ENCODE measurements at regions not wholly inside any gene's neighbourhood (a gene's known extent, or its start where the extent isn't known, plus 50 kb on each side); places are given as distances from the start of the nearest gene placed in this dataset.

GRCh38 chr14:27127838-27128237, 530.0 kb upstream of the NOVA1 start:
- no peak for TF ChIP-seq CTCF (conservative IDR thresholded peaks at IDR 0.05; ENCODE audit: low read depth, low read length)
- TF ChIP-seq CEBPB (IDR thresholded peaks at IDR 0.05; ENCODE audit: low read depth, low read length) = no peak
- no peak for TF ChIP-seq POLR2A (IDR thresholded peaks at IDR 0.05; ENCODE audit: low read depth, low read length)
- TF ChIP-seq, protein P1, sequence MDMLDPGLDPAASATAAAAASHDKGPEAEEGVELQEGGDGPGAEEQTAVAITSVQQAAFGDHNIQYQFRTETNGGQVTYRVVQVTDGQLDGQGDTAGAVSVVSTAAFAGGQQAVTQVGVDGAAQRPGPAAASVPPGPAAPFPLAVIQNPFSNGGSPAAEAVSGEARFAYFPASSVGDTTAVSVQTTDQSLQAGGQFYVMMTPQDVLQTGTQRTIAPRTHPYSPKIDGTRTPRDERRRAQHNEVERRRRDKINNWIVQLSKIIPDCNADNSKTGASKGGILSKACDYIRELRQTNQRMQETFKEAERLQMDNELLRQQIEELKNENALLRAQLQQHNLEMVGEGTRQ (IDR thresholded peaks at IDR 0.05; ENCODE audit: low read depth, low read length) = no peak
- TF ChIP-seq RAD21 (IDR thresholded peaks at IDR 0.05; ENCODE audit: low read length) = no peak
- no peak for TF ChIP-seq FOS (IDR thresholded peaks at IDR 0.05; ENCODE audit: low read depth, low read length)
- no peak for TF ChIP-seq NFE2L2 (IDR thresholded peaks at IDR 0.05; ENCODE audit: low read depth, low read length)
- TF ChIP-seq BHLHE40 (IDR thresholded peaks at IDR 0.05; ENCODE audit: low read depth, low read length) = no peak
- no peak for TF ChIP-seq MXI1 (IDR thresholded peaks at IDR 0.05; ENCODE audit: borderline replicate concordance, low read depth, low read length)
- no peak for TF ChIP-seq RFX5 (IDR thresholded peaks at IDR 0.05; ENCODE audit: low read depth, low read length)
- no peak for TF ChIP-seq SMC3 (IDR thresholded peaks at IDR 0.05; ENCODE audit: low read depth, low read length)
- no peak for TF ChIP-seq RCOR1 (IDR thresholded peaks at IDR 0.05; ENCODE audit: insufficient replicate concordance, low read length)

Measured in IMR-90 (cell line).